ENCODE measurements at regions not wholly inside any gene's neighbourhood (a gene's known extent, or its start where the extent isn't known, plus 50 kb on each side); places are given as distances from the start of the nearest gene placed in this dataset.

GRCh38 chr4:149168645-149169044 lies 647.0 kb downstream of the IQCM start:
- Histone ChIP-seq H3K9me3 (ENCODE audit: insufficient read depth, low read length, severe bottlenecking) (no peaks in the 10 kb centered on the region), H3K27me3 (ENCODE audit: insufficient read depth, low read length, poor library complexity) (no peaks in the 10 kb centered on the region), H3K36me3 (ENCODE audit: insufficient read depth, low read length) (no peaks in the 10 kb centered on the region), H3K79me2 (ENCODE audit: insufficient read depth, low read length) (no peaks in the 10 kb centered on the region), H3K27ac (ENCODE audit: low read length) (no peak overlapping the region), H4K20me1 (ENCODE audit: insufficient read depth, low read length) (no peaks in the 10 kb centered on the region), H3K9ac (ENCODE audit: low read depth, low read length) (no peak overlapping the region), H3K4me2 (ENCODE audit: insufficient read depth, low read length) (no peak overlapping the region), H3K4me3 (ENCODE audit: low read depth in 1 of 2, low read length in 2 of 2) (no peak overlapping the region), H2AFZ (ENCODE audit: low read depth, low read length) (no peak overlapping the region), H3K4me1 (ENCODE audit: insufficient read depth, low read length) (no peaks in the 10 kb centered on the region)
- ATAC-seq (ENCODE audit: insufficient read depth, low read depth) (no peak), DNase-seq (no peak)
- no peak for TF ChIP-seq EZH2 (IDR thresholded peaks at IDR 0.05; ENCODE audit: borderline replicate concordance, low read depth, low read length, severe bottlenecking)
- TF ChIP-seq, protein P1, sequence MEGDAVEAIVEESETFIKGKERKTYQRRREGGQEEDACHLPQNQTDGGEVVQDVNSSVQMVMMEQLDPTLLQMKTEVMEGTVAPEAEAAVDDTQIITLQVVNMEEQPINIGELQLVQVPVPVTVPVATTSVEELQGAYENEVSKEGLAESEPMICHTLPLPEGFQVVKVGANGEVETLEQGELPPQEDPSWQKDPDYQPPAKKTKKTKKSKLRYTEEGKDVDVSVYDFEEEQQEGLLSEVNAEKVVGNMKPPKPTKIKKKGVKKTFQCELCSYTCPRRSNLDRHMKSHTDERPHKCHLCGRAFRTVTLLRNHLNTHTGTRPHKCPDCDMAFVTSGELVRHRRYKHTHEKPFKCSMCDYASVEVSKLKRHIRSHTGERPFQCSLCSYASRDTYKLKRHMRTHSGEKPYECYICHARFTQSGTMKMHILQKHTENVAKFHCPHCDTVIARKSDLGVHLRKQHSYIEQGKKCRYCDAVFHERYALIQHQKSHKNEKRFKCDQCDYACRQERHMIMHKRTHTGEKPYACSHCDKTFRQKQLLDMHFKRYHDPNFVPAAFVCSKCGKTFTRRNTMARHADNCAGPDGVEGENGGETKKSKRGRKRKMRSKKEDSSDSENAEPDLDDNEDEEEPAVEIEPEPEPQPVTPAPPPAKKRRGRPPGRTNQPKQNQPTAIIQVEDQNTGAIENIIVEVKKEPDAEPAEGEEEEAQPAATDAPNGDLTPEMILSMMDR (IDR thresholded peaks at IDR 0.05; ENCODE audit: borderline replicate concordance, extremely low read depth, low read length, poor library complexity, severe bottlenecking) = no peak

DNA sequence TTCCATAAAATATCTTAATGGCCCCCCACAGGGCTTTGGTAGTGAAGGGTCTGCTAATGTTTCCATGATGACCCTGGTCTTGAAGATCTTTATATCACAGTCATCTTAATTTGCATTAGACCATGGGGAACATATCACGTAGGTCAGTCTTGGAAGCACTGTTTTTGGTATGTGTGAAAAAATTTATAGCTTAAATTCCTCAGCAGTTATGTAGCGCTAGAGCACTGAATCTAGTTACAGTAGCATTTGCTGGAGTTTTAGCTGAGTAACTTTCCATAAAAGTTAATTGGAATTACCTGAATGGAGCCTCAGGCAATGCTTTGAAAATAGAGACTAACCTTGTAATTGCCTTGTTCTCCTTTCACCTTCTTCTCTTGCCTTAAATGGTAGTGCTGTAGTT lies 648.8 kb downstream of the IQCM start:
- no peak overlapping the region for H3K4me3 ChIP-seq (ENCODE audit: low read depth in 1 of 2, low read length in 2 of 2)
- no peaks in the 10 kb centered on the region for H3K36me3 ChIP-seq (ENCODE audit: insufficient read depth, low read length)
- no peaks in the 10 kb centered on the region for H3K27me3 ChIP-seq (ENCODE audit: insufficient read depth, low read length, poor library complexity)
- no peaks in the 10 kb centered on the region for H3K4me1 ChIP-seq (ENCODE audit: insufficient read depth, low read length)
- no peak overlapping the region for H3K27ac ChIP-seq (ENCODE audit: low read length)
- no peak overlapping the region for H3K4me2 ChIP-seq (ENCODE audit: insufficient read depth, low read length)
- H4K20me1 ChIP-seq (ENCODE audit: insufficient read depth, low read length) = no peaks in the 10 kb centered on the region
- H3K9me3 ChIP-seq (ENCODE audit: insufficient read depth, low read length, severe bottlenecking) = no peaks in the 10 kb centered on the region
- H3K79me2 ChIP-seq (ENCODE audit: insufficient read depth, low read length) = no peaks in the 10 kb centered on the region
- DNase-seq (no peak), ATAC-seq (ENCODE audit: insufficient read depth, low read depth) (no peak)
- no peak overlapping the region for H2AFZ ChIP-seq (ENCODE audit: low read depth, low read length)
- TF ChIP-seq EZH2 (IDR thresholded peaks at IDR 0.05; ENCODE audit: borderline replicate concordance, low read depth, low read length, severe bottlenecking) = no peak
- TF ChIP-seq, protein P1 (IDR thresholded peaks at IDR 0.05; ENCODE audit: borderline replicate concordance, extremely low read depth, low read length, poor library complexity, severe bottlenecking) = no peak
- H3K9ac ChIP-seq (ENCODE audit: low read depth, low read length) = no peak overlapping the region

DNA sequence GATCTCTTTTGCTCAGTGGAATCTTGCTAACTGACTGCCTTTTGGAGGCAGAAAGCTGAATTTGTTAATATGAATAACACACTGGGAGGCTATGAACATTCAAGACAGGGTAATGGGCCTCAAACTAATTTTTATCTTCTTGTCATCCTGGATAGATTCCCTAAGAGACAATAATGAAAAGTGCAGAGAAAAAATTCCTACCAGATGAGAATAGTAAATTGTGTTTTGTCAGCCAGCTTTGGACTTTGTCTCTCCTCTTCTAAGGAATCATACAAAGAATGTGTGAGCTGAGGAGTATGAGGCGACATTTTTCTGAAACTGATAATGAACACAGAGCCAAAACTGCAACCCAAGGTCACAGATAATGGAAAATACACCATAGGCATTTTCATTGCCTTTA lies 649.3 kb downstream of the IQCM start:
- H3K9me3 ChIP-seq (ENCODE audit: insufficient read depth, low read length, severe bottlenecking) = no peaks in the 10 kb centered on the region
- DNase-seq = no peak
- TF ChIP-seq, protein P1 (IDR thresholded peaks at IDR 0.05; ENCODE audit: borderline replicate concordance, extremely low read depth, low read length, poor library complexity, severe bottlenecking) = no peak
- no peak for TF ChIP-seq EZH2 (IDR thresholded peaks at IDR 0.05; ENCODE audit: borderline replicate concordance, low read depth, low read length, severe bottlenecking)
- no peaks in the 10 kb centered on the region for H3K27me3 ChIP-seq (ENCODE audit: insufficient read depth, low read length, poor library complexity)
- no peak overlapping the region for H3K27ac ChIP-seq (ENCODE audit: low read length)
- no peaks in the 10 kb centered on the region for H3K36me3 ChIP-seq (ENCODE audit: insufficient read depth, low read length)
- no peaks in the 10 kb centered on the region for H3K4me1 ChIP-seq (ENCODE audit: insufficient read depth, low read length)
- H4K20me1 ChIP-seq (ENCODE audit: insufficient read depth, low read length) = no peaks in the 10 kb centered on the region
- no peak overlapping the region for H3K4me2 ChIP-seq (ENCODE audit: insufficient read depth, low read length)
- H2AFZ ChIP-seq (ENCODE audit: low read depth, low read length) = no peak overlapping the region
- H3K9ac ChIP-seq (ENCODE audit: low read depth, low read length) = no peak overlapping the region
- H3K4me3 ChIP-seq (ENCODE audit: low read depth in 1 of 2, low read length in 2 of 2) = no peak overlapping the region
- ATAC-seq (ENCODE audit: insufficient read depth, low read depth) = no peak
- no peaks in the 10 kb centered on the region for H3K79me2 ChIP-seq (ENCODE audit: insufficient read depth, low read length)

DNA sequence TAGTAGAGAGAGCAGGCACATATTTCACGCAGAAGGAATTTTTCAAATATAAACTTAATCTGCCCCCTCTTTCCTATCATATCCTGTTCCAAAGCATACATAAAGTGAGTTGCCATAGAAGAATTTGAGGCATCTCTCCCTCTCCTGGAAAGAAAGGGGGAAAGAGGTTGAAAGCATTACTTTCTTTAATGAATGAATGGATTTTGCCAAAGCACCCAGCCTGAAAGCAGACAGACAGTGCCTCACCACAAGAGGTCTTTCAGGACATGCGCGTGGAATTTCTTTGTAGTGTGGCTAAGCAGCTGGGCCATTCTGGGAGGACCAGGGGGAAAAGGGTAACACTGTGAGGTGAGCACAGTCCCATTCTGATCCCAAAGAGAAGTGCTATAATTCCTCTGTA lies 651.4 kb downstream of the IQCM start:
- no peak for ATAC-seq (ENCODE audit: insufficient read depth, low read depth)
- Histone ChIP-seq H2AFZ (ENCODE audit: low read depth, low read length) (no peak overlapping the region), H3K27me3 (ENCODE audit: insufficient read depth, low read length, poor library complexity) (no peaks in the 10 kb centered on the region), H3K36me3 (ENCODE audit: insufficient read depth, low read length) (no peaks in the 10 kb centered on the region), H3K79me2 (ENCODE audit: insufficient read depth, low read length) (no peaks in the 10 kb centered on the region), H3K4me1 (ENCODE audit: insufficient read depth, low read length) (no peaks in the 10 kb centered on the region), H3K27ac (ENCODE audit: low read length) (no peak overlapping the region), H3K4me2 (ENCODE audit: insufficient read depth, low read length) (no peak overlapping the region), H3K4me3 (ENCODE audit: low read depth in 1 of 2, low read length in 2 of 2) (no peak overlapping the region), H3K9ac (ENCODE audit: low read depth, low read length) (no peak overlapping the region), H3K9me3 (ENCODE audit: insufficient read depth, low read length, severe bottlenecking) (no peaks in the 10 kb centered on the region), H4K20me1 (ENCODE audit: insufficient read depth, low read length) (no peaks in the 10 kb centered on the region)
- TF ChIP-seq EZH2 (IDR thresholded peaks at IDR 0.05; ENCODE audit: borderline replicate concordance, low read depth, low read length, severe bottlenecking) = no peak
- TF ChIP-seq, protein P1 (IDR thresholded peaks at IDR 0.05; ENCODE audit: borderline replicate concordance, extremely low read depth, low read length, poor library complexity, severe bottlenecking) = no peak
- no peak for DNase-seq
